GM18498 (cell line): ENCODE measurements at regions not wholly inside any gene's neighbourhood (a gene's known extent, or its start where the extent isn't known, plus 50 kb on each side); places are given as distances from the start of the nearest gene placed in this dataset.
"Not testable (repeated sequence)": the region's sequence is repeated elsewhere in the genome, so short reads cannot be mapped to it uniquely, and the experiment has no call there.

Experiments used
- ATAC-seq: cut with Tn5 transposase; IDR thresholded peaks from one replicate; pipeline ENCODE4 v1.9.1; 2021; ENCODE audit warnings: mild to moderate bottlenecking, moderate library complexity; ENCODE audit not compliant: unreplicated experiment

GRCh38 chr17:63286254-63286653 is 159.9 kb downstream of the CYB561 start:
- ATAC-seq, result no peak

DNA sequence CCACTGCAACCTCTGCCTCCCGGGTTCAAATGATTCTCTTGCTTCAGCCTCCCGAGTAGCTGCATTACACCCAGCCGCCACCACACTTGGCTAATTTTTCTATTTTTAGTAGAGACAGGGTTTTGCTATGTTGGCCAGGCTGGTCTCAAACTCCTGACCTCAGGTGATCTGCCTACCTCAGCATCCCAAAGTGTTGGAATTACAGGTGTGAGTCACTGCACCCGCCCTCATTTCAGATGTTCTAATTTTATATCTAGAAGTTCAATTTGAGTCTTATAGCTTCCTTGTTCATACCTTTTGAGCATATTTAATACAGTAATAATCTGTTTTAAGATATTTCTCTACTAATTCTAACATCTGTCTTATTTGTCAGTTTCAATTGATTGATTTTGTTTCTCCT is 159.1 kb downstream of the CYB561 start:
- ATAC-seq, result not testable (repeated sequence)

DNA sequence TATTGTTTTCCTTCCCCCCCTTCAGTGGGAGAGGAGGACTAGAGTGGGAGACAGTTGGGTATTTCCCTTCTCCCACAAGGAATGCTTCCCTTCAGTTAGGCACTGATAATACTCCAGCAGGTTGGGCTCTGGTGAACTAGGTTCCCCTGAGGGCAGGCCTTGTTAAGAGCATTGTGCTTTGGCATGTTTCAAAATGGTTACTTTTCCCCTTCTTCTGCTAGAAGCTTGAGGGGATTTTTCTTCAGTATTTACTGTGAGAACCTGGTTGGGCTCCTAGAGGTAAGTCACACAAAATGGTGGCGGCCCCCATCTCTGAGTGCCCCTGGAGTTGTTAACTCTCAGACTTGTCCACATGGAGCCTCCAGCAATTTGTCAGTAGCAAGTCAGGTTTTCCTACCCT is 156.2 kb downstream of the CYB561 start:
- ATAC-seq, result no peak

DNA sequence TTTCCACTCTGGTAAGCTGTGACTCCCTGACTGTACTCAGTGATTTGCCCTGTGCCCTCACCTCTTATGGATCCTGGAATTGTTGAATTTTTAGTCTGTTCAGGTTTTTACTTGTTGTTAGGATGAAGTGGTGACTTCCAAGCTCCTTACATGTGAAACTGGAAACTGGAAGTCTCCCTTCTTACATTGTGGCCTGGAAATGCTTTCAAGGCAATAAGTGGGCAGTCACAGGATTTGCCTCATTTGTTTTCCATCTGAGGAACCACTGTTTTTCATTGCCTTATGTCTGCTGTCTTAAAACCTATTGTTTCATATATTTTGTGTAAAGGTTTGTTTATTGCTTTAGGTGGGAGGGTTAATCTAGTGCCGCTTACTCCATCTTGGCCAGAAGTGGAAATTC is 155.8 kb downstream of the CYB561 start:
- no peak for ATAC-seq

DNA sequence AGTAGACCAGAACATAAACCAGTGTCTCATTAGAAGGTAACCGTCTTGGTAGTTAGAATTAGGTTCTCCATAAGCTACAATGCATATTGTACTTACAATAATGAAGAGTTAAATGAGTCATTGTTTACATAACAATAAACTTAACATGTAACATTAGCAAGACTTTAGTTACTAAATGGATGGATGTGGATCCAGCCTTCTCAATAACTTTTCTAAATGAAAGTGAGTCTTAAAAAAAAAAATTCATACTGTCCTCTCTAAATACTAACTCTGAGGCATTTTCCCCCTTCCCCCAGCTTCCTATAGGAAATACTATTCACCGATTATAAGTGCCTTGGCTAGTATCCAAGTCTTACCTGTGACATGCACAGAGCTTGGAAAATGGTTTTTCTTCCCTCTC is 155.3 kb downstream of the CYB561 start:
- ATAC-seq, result no peak

GRCh38 chr17:63291258-63291657 is 154.8 kb downstream of the CYB561 start:
- ATAC-seq, result no peak

DNA sequence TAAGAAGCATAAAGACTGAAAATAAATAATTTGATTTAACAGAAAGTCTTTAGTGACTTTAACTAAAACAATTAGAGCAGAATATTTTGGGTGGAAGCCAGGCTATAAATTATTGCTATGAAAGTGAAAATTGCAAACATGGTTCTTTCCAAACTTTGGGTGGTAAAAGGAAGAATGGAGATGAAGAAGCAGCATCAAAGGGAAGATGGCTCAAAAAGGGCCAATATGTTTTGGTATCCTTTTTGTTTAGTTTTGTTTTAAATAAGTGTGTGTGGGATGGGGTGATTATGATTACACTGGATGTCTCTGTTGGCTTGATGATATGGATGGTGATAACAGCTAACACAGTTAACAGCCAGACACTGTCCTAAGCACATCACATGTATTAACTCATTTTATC is 153.7 kb downstream of the CYB561 start:
- no peak for ATAC-seq

- ATAC-seq, result no peak
These were observed 152.6 kb downstream of the CYB561 start for GRCh38 chr17:63293323-63294075.

DNA sequence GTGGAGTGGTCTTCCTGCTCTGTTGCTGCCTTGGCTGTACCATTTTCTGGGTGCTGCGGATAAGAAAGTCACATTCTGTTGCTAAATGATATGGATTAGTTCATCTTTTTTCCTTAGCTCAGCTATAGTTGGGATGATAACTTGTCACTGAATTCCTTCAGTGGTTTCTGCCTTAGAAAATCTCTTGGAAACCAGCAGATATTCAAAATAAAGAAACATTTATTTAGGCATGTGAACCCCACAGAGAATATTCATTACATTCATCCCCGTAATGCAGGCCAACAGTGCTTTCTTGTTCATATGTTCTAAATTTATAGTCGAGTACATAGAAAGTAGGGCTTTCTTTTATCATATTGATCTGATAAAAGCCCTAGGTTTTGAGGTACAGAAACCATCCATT is 151.3 kb downstream of the CYB561 start:
- no peak for ATAC-seq

- no peak for ATAC-seq
These were observed 150.8 kb downstream of the CYB561 start for GRCh38 chr17:63295288-63295687.

- ATAC-seq, result no peak
These were observed 150.1 kb downstream of the CYB561 start for GRCh38 chr17:63295839-63296590.

- not testable (repeated sequence) for ATAC-seq
These were observed 147.2 kb downstream of the CYB561 start for GRCh38 chr17:63298916-63299315.

GRCh38 chr17:63304704-63305261 is 141.3 kb downstream of the CYB561 start:
- ATAC-seq, result no peak

- ATAC-seq, result no peak
These were observed 140.2 kb downstream of the CYB561 start for GRCh38 chr17:63305857-63306256.

- ATAC-seq, result no peak
These were observed 139.3 kb downstream of the CYB561 start for GRCh38 chr17:63306855-63307254.

DNA sequence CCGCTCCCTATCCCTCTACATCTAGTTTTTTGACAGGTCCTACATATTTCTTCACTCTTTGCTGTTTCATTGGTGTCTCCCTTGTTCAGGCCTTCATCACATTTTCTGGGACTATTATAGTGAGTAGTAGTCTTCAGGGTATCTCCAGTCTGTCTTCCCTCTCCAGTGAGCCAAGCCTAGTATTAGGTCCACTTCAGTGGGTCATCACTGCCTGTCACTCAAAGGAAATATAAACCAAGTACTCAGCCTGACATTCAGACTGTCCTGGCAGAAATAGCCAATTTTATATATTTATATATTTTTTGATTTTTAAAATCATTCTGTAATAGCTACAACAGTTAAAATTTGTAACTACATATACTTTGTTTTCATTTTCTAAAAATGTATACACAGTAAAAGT is 137.8 kb downstream of the CYB561 start:
- no peak for ATAC-seq

- ATAC-seq, result no peak
These were observed 137.1 kb downstream of the CYB561 start for GRCh38 chr17:63309021-63309420.

DNA sequence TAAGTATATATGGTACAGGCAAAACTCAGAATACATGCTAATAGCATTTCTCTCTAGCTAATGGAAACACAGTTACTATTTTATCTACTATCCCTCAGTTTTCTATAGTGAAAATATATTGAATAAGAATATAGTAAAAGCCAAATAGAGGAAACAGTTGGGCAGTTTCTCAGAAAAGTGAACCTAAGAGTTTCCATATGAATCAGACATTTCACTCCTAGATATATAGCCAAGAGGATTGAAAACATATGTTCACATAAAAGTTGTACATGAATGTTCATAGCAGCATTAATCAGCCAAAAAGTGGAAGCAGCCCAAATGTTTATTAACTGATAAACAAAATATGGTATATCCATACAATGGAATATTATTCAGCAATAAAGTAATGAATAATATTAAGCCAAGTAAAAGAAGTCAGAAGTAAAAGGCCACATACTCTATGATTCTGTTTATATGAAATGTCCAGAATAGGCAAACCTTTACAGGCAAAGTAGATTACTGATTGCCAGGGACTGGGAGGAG is 134.6 kb downstream of the CYB561 start:
- no peak for ATAC-seq

- no peak for ATAC-seq
These were observed 131.3 kb downstream of the CYB561 start for GRCh38 chr17:63314761-63315160.

- ATAC-seq, result no peak
These were observed 130.0 kb downstream of the CYB561 start for GRCh38 chr17:63316100-63316499.

GRCh38 chr17:63317166-63317840 is 128.8 kb downstream of the CYB561 start:
- ATAC-seq, result no peak
